Non-pigmented ciliary epithelial cell (primary cell): ENCODE measurements at regions not wholly inside any gene's neighbourhood (a gene's known extent, or its start where the extent isn't known, plus 50 kb on each side); places are given as distances from the start of the nearest gene placed in this dataset.

Experiments
- DNase-seq: peaks from one replicate; pipeline ENCODE4 v3.0.0-alpha.2; 2010; ENCODE audit warnings: low read depth

DNA sequence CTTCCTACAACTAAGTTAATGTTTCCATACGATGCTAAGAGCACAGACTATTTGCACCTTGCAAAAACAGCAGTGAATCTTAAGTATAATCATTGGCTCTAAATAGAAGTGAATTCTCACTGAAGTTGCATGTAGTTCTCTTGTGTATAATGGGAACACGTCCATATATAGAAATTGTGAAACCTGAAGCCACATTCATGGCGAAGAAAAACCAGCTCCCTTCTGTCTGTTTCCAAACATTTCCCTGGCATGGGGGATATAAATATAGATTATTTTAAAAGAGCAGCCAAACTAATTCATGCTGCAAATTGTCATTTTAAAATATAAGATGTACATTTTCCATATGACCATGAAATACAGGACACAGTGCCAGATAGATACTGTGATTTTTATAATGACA is 71.1 kb downstream of the TRAM1L1 start:
- DNase-seq = no peak

DNA sequence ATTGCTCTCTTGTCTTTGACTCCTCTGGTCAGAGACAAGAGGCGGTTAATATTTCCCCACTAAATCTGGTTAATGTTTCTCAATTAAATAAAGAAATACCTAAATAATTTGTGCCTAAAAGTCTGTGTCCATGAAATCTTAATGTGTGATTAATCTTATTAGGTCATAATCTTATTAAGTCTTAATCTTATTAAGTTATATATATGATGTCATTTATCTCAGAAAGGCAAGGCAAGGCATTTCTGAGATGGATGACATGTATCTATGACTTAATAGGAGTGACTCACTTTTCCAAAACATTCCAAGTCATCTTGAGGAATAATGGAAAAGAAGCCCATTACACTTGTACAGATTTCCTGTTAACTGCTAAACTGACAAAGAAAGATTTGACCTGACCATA is 74.7 kb downstream of the TRAM1L1 start:
- DNase-seq = no peak

DNA sequence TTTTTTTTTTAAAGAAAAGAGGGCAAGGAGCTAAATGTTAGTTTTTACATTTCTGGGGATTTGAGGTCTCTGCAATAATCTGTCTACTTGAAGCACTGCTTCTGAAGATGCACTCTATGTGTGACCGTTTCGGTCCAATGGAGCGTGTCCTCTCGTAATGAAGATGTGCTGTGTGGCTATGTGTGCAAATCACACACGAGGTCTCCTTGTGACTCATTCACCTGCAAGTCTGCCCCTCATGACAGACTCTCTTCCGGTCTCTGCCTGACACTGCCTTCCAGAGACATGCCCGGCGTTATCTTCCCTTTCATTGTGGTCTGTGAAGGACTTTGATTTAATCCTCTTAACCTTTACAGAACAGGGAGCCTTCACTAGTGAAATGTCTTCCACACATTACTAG is 84.3 kb downstream of the TRAM1L1 start:
- no peak for DNase-seq

DNA sequence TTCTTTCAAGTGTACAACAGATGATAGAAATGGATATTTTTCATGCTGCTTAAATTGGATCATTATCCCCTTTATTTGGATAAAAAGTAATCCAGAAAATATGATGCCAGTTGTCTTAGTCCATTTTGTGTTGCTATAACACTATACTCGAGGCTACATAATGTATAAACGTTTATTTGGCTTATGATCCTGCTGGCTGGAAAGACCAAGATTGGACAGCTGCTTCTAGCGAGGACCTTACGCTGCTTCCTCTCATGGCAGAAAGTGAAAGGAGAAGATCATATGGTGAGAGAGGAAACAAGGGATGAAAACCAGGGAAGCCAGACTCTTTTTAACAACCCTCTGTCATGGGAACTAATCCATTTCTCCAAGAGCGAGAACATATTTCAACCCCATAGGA is 102.7 kb downstream of the TRAM1L1 start:
- no peak for DNase-seq

DNA sequence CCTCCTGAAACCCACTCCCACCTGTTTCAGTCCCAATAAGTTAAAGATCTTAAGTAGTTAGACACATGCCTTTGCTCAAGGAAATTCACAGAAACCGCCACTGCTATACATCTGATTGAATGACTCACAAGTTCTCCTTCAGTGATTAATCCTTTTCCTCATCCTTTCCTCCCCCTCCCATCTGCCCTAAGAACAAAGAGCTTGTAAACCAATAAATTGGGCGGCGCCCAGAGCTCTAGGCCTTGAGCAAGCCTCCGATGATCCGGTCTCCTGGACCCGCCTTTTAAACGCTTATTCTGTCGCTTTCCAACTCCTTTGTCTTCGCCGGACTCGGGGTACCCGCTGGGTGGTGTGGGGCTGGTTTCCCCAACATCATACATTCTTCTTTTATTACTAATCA is 104.9 kb downstream of the TRAM1L1 start:
- peak; percentile 15 for DNase-seq

DNA sequence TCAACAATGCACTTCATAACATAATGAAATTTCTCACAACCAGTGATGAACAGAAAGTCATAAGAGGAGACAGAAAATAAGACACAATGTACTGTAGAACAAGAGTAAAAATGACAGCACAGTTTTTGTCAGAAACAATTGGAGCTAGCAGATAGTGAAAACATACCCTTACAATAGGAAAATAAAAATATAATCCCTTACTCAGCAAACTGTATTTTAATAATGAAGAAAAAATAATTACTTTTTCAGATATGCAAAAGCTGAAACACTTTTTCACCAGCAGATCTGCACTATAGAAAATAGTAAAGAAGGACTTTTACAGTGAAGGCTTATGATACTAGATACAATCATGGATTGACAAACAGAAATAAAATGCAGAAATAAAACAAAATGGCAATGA is 126.3 kb downstream of the TRAM1L1 start:
- no peak for DNase-seq

DNA sequence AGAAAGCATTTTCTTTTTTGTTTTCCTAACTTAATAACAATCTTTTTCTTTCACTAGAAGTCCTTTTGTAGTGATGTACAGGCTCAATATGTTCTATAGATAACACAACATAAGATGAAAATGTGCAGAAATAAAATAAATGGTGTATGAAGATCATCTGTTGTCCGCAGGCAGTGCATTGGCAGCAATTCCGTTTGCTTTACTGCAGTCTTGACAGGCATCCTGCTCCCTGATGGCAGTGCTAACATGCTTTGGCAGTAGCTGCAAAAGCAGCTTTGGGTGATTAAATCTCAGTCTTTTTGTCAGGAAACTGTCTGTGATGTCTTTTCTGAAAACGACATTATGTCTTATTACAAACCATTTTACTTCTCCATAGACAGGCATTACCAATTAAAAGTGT is 131.4 kb downstream of the TRAM1L1 start:
- no peak for DNase-seq

DNA sequence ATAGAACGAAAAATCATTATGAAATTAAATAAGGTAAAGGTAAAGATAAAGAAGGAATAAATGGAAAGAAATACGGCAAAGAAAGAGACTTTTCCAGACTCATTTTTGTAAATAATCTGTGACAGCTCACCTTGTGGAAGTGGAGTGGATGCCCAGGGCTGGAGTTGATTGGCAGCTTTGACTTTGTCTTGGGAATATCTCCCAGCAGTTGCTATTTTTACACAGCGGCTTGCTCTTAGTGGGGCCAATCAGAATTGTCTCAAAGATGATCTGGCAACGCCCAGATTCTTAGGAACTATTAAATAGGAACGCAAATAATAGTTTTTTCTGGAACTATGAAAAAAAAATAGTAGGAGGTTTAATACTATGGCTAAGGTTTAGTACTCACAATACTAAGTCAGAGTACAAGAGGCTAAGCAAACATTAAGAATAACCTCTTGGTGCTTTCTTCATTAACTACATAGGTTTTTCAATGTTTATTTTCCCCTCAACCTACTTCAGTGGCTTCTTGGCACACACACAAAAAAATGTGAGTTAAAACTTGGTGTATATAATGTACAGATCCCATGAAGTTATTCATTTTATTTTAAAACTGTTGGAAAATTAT is 132.7 kb downstream of the TRAM1L1 start:
- DNase-seq = no peak

DNA sequence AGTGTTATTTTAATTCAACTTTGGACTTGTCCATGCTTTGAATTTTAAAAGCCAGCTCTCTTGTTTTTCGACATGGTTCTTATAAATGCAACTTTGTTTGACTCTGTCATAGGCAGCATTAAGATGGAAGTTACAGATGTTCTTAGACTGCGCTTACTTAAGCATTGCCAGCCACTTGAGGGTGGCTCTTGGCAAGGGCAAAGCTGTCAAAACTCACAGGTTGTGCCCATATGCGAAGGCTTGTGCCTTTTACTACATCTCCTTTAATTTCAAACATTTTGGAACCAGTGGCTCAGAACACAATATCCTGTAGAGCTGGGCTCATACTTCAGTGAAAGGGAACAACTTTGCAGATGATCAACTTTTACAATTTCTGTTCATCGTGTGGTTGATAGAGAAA is 135.5 kb downstream of the TRAM1L1 start:
- DNase-seq = no peak

DNA sequence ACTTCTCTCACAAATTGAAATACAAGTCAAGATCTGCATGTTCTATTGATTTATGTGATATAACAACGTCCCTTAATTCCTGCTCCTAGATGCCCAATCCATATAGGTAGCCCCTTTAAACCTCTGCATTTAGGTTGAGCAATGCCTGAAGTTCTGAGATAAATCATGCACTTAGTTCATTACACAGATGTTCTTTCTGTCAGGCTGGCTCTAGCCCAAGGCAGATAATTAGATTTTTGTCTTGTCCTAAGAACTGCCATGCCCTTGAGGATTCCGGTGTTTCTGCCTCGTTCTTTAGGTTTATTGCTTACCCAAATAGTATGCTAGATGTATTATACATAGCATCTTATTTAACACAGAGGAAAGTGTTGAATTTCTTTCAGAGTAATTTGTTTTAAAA is 143.1 kb downstream of the TRAM1L1 start:
- DNase-seq = no peak

DNA sequence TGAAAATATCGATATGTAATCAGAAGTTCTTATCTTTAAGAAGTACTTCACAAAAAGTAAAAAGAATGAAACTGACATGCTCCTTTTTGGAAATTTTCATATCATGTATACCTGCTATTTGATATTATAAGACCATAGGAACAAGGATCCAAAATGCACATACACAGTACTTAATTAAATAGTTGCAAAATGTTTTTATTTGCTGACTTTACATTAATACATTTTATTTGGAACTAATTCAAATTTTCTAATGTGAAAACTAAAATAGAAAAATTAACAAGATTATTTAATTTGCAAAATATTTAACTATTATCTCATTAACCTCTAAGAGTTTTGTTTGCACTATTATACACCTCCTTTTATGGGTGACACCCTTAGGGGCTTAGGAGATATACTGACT is 155.0 kb downstream of the TRAM1L1 start:
- DNase-seq = no peak

DNA sequence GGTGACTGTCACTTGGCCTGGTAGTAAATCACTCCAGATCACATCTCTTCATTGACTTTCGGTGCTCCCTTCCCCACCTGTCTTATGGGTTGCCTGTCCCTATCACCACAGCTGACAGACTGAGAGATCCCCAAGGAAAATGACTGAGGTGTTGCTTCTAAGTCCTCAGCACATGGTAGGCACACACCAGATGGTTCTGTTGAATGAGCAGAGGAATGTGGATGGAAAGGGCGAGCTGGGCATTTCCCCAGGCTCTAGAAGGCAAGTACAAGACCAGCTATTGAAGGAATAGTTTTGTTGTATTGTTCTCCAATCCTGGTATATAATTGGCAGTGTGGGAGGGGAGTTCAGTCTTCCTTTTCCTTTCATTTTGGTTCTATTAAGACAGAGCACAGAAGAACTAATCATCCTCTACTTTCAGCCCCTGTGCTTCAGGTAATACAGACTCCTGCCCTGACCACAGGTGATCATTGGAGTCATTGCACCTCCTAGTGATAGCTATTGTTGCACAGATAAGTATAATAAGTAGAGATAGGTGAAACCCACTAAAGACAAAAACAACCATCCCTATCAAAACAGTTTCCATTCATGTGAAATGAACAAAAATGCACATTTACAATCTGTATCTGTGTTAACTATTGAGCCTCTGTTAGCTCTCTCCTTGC is 158.6 kb downstream of the TRAM1L1 start:
- DNase-seq = no peak

DNA sequence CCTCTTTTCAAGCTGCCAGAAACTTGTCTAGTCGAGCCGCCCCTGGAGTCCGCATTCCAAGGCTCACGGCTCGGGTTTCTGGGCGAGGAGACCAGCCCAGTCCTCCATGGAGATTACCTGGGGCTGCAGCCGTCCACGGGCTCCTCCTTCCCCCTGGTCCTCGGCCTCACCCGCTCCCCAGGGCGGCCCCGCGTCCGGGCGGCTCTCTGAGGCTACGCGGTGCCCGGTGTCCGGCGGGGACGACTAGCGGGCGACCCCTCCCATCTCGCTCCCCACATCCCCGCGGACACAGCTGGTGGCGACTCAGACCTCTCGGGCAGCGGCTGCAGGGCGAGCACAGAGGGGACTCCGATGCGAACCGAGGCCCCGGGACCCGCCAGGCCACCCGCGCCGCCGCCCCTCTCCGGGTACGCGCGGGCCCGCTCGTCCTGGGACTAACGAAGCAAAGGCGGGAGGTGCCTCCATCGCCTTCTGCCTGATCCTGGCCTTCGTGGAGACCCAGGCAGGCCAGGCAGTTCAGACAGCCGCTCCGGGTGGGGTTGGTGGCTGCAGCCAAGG is 159.4 kb downstream of the TRAM1L1 start:
- DNase-seq = no peak

DNA sequence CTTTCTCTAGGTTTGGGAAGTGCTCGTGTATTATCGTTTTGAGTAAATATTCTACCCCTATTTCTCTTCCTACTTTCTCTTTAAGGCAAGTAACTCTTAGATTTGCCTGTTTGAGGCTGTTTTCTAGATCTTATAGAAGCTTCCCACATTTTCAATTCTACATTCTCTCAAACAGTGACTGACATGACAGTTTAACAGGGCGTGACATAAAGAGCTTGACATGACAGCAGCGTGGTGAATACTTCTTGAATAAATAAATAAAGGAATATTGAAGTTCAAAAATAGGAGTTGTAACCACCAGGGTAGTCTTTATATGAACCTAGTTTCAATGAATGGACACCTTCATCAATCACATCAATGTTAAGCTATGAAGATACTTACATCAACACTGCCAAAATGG is 162.0 kb downstream of the TRAM1L1 start:
- DNase-seq = no peak

DNA sequence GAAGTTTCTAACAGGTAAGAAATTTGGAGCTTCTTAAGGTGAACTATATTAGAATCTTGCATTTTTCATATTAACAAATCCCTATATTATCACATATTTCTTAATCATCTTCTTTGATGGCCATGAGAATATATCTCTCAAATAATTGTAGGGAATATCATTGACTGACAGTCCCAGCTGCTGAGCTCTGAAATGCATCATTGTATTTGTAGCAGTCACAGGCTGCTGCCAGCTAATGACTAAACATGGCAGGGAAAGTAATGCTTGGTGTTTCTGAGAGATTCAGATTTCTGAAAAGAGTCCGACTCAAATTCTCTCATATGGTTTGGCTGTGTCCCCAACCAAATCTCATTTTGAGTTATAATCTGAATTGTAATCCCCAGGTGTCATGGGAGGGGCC is 171.9 kb downstream of the TRAM1L1 start:
- no peak for DNase-seq

DNA sequence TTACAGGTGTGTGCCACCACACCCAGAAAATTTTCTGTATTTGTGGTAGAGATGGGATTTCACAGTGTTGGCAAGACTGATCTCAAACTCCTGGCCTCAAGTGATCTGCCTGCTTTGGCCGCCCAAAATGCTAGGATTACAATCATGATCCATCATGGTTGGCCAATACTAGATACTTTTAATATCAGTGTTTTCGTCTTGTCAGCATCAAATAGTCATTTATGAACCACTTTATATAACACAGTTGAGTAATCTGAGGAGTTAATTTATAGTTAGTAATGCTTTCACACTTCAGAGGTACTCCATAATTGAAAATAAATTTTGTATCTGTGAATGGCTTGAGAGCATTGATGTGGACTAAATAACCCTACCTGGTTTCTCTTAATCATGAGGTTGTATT is 178.6 kb downstream of the TRAM1L1 start:
- DNase-seq = no peak

DNA sequence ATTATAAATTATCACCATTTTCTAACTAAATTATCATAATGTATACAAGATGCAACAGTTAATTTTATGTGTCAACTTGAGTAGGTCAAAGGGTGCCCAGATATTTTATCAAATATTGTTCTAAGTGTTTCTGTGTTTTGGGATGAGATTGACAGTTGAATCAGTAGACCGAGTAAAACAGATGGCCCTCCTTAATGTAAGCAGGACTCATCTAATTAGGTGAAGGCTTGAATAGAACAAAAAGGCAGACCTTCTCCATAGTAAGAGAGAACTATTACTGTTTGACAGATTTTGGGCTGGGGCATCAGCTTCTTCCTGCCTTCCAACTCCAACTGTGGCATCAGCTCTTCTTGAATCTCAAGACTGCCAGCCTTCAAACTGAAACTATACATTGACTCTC is 185.8 kb downstream of the TRAM1L1 start:
- no peak for DNase-seq

DNA sequence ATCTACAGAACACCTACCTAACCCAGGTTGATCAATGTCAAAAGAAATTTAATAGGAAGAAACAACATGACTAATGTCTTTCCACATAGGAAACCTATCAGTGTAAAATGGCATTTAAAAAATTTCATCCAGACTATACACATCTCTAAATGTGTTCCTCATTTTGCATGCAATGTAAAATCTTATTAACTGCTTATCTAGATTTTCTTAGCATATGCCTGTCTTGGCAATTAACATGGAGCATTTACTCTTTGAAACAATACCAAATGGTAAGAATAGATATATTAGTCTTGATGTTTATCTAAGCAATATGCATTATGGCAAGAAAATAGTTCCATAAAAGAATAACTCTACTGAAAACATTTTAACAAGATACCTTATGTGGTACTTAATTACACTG is 199.8 kb downstream of the TRAM1L1 start:
- DNase-seq = no peak

DNA sequence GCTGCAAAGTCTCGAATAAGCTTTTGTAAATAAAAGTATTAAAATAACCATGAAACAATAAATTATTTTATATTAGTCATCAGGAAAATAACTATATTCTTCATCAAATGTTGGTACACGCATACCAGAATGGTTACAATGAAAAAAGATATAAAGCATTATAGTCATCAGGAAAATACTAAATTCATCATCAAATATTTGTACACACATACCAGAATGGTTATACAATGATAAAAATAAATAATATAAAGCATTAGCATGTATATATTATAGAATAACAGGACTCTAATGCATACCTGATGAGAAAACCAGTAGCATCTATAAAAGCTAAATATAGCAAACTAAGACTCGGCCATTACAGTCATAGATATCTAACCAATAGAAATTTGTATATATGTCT is 202.9 kb downstream of the TRAM1L1 start:
- no peak for DNase-seq

DNA sequence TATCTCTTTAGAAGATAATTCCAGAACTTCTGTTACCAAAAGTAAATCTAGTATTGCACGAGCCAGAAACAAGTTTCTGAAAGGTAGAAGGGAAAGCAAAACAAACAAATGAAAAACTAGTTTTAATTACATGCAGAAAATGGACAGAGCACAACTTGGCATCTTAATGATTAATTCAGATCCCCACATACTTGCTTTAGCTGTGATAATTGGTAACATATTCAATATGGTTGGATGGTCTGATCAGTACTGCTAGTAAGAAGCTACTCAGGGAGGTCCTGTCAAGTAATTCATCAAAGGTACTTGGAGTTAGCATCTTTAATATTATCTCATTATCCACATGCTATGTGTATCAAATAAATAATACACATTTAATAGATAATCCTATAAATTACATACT is 204.3 kb downstream of the TRAM1L1 start:
- no peak for DNase-seq

DNA sequence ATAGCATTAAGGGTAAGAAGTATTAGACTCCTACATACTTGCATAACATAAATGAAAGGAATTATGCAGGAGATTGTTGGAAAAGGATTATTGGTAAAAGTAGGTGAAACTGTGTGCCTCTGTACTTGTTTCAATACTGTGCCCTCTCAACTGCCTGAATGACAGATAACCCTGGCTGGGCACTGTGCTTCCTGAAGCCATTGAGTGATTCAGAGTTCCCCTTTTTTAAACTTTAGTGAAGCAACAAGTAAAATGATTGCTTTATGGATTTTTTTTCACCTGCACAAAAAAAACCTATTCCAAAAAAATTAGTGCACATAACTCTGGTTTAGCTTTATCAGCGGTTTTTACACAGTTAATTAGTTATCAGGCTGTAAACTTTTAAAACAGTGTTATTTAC is 204.8 kb downstream of the TRAM1L1 start:
- DNase-seq = no peak

DNA sequence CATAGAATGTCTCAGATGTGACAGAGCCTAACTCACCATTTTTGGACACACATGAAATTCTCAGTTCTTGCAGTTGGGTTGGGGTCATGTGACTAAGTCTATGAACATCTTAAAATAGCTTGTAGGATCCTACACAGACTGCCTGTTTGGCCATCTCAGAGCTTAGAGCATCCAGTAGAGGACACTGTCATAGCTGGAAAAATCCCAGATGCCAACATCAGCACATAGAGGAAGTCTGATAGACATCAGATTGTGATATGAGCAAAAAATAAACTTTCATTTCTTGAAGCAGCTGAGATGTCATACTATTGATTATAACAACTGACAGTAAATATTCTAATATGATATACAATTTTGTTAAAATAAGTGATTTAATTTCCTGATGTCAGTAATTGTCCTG is 207.1 kb downstream of the TRAM1L1 start:
- DNase-seq = no peak

DNA sequence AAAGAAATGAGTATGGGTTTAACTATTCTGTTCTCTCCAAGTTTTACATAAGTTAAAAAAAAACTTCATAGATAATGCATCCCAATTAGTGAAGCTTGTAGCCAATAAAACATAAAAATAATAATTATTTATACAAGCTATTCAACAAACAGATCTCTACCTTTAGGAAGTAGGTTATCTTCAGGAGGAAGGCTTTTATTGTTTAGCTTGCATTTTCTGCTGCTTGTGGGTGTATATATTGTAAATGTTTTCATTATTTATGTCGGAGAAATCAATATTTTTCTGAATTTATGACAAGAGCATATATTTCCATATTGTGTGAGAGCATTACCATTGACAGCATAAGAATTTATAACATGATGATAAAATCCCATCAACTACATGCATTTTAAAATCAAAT is 208.3 kb downstream of the TRAM1L1 start:
- no peak for DNase-seq

DNA sequence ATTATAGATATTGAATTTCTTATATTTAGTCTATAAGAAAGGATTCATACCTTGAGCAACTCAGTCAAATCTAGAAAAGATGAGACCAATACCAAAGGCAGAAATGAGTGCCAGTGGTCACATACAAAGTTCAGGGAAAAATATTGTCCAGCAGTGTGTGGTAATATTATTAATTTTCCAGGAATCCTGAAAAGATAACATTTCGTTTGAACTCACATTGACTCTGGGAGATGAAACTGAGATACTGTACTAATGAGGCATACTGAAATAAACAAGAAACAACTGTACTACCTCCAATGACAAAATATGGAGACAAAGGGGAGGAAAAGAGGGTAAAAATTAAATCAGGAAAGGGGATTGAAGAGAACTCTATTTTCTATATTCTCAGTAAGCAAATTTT is 212.4 kb downstream of the TRAM1L1 start:
- DNase-seq = no peak
